GM23248 (cell line): ENCODE measurements at regions not wholly inside any gene's neighbourhood (a gene's known extent, or its start where the extent isn't known, plus 50 kb on each side); places are given as distances from the start of the nearest gene placed in this dataset.

Experiments
- DNase-seq: peaks from one replicate; pipeline ENCODE4 v3.0.0-alpha.2; 2015
- H2AFZ ChIP-seq: fragments of 200-600 bp; sonication (generic); 2 replicates; pipeline ENCODE4 v1.6.1; 2016; ENCODE audit warnings: antibody characterized with exemption
- H3F3A ChIP-seq: fragments of 200-600 bp; sonication (generic); 2 replicates; pipeline ENCODE4 v1.6.1; 2016; ENCODE audit warnings: mild to moderate bottlenecking, antibody characterized with exemption, mixed run types; ENCODE audit not compliant: insufficient read depth
- H3K27ac ChIP-seq: fragments of 200-600 bp; sonication (generic); 2 replicates; pipeline ENCODE4 v1.5.1; 2016; ENCODE audit warnings: mild to moderate bottlenecking
- H3K27me3 ChIP-seq: fragments of 200-600 bp; sonication (generic); replicated peaks from 2 replicates; pipeline ENCODE4 v1.6.1; 2016; ENCODE audit warnings: mild to moderate bottlenecking; ENCODE audit not compliant: insufficient read depth
- H3K36me3 ChIP-seq: fragments of 200-600 bp; sonication (generic); 2 replicates; pipeline ENCODE4 v1.6.1; 2016; ENCODE audit warnings: low read depth, mild to moderate bottlenecking
- H3K4me1 ChIP-seq: fragments of 200-600 bp; sonication (generic); 2 replicates; pipeline ENCODE4 v1.6.1; 2016; ENCODE audit warnings: mild to moderate bottlenecking; ENCODE audit not compliant: insufficient read depth
- H3K4me2 ChIP-seq: fragments of 200-600 bp; sonication (generic); one replicate; pipeline ENCODE4 v1.6.1; 2016; ENCODE audit warnings: mild to moderate bottlenecking; ENCODE audit not compliant: unreplicated experiment
- H3K4me3 ChIP-seq: fragments of 200-600 bp; sonication (generic); 2 replicates; pipeline ENCODE4 v1.5.1; 2016; ENCODE audit warnings: mild to moderate bottlenecking
- H3K79me2 ChIP-seq: fragments of 200-600 bp; sonication (generic); 2 replicates; pipeline ENCODE4 v1.6.1; 2016; ENCODE audit warnings: mild to moderate bottlenecking; ENCODE audit not compliant: insufficient read depth
- H3K9ac ChIP-seq: fragments of 200-600 bp; sonication (generic); 2 replicates; pipeline ENCODE4 v1.6.1; 2016; ENCODE audit warnings: mild to moderate bottlenecking
- H3K9me2 ChIP-seq: fragments of 200-600 bp; sonication (generic); 2 replicates; pipeline ENCODE4 v1.6.1; 2016; ENCODE audit warnings: mixed run types, mild to moderate bottlenecking, moderate library complexity; ENCODE audit not compliant: insufficient read depth
- H3K9me3 ChIP-seq: fragments of 200-600 bp; sonication (generic); one replicate; pipeline ENCODE4 v1.6.1; 2017; ENCODE audit warnings: low read depth
- H4K20me1 ChIP-seq: fragments of 200-600 bp; sonication (generic); 2 replicates; pipeline ENCODE4 v1.6.0; 2016; ENCODE audit not compliant: insufficient read depth
- EZH2 ChIP-seq: fragments of 200-600 bp; sonication (generic); IDR thresholded peaks from 2 replicates; pipeline ENCODE4 v1.6.1; 2018; ENCODE audit warnings: antibody characterized with exemption, mild to moderate bottlenecking; ENCODE audit not compliant: insufficient read depth, poor library complexity, severe bottlenecking
- EZH2phosphoT487 ChIP-seq: fragments of 200-600 bp; sonication (generic); IDR thresholded peaks from 2 replicates; pipeline ENCODE4 v1.6.1; 2018; ENCODE audit warnings: antibody characterized with exemption, moderate library complexity, mild to moderate bottlenecking, low read depth; ENCODE audit not compliant: insufficient read depth
- WGBS, 2 experiments: methylation state at CpG; one replicate each; pipeline ENCODE4 v1.1.6; 2015 to 2017; ENCODE audit warnings: low lambda C conversion rate in 2 of 2, low coverage in 1 of 2; ENCODE audit errors: missing lambda C conversion rate in 2 of 2; 5-methylcytosine and 5-hydroxymethylcytosine counted together
- in situ Hi-C: fragments of 300-500 bp; cut with MboI; formaldehyde crosslinking; loops from 2 replicates; pipeline ENCODE4 v1.15.0; 2020

DNA sequence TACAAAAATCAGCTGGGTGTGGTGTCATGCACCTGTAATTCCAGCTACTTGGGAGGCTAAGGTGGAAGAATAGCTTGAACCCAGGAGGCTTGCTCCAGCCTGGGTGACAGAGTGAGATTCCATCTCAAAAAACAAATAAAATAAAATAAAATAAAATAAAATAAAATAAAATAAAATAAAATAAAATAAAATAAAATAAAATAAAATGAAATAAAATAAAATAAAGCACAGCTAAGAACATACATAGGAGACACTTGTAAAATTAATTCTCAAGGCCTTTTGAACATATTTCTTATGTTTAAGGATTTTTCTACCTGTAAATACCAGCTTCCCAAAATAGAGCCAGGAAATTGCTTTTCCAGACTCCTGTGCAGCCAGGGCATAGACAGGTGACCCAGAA lies 703.0 kb downstream of the ZPLD1 start:
- Histone ChIP-seq H3K4me1 (no peaks in the 10 kb centered on the region), H3K27ac (no peak overlapping the region), H3K4me3 (no peak overlapping the region), H2AFZ (no peak overlapping the region), H3F3A (no peaks in the 10 kb centered on the region), H4K20me1 (no peaks in the 10 kb centered on the region), H3K9me2 (no peaks in the 10 kb centered on the region), H3K27me3 (no peaks in the 10 kb centered on the region), H3K79me2 (no peaks in the 10 kb centered on the region), H3K4me2 (no peak overlapping the region), H3K9me3 (no peaks in the 10 kb centered on the region), H3K9ac (no peak overlapping the region), H3K36me3 (no peaks in the 10 kb centered on the region)
- no peak for TF ChIP-seq EZH2phosphoT487
- TF ChIP-seq EZH2, result no peak
- DNase-seq, result no peak
- in situ Hi-C loops, result no loop called here

- no peaks in the 10 kb centered on the region for H3K79me2 ChIP-seq
- H3F3A ChIP-seq, result no peaks in the 10 kb centered on the region
- H3K36me3 ChIP-seq, result no peaks in the 10 kb centered on the region
- 25 to 48% methylated on average over 1 of the region's 1 CpG for WGBS, 2 experiments
- no peaks in the 10 kb centered on the region for H3K9me2 ChIP-seq
- no peak for DNase-seq
- H3K27me3 ChIP-seq, result no peaks in the 10 kb centered on the region
- no peaks in the 10 kb centered on the region for H3K4me1 ChIP-seq
- H3K9me3 ChIP-seq, result no peaks in the 10 kb centered on the region
- H2AFZ ChIP-seq, result no peak overlapping the region
- TF ChIP-seq EZH2phosphoT487, result no peak
- no peak for TF ChIP-seq EZH2
- in situ Hi-C loops, result no loop called here
- no peak overlapping the region for H3K9ac ChIP-seq
- H3K4me3 ChIP-seq, result no peak overlapping the region
- no peak overlapping the region for H3K27ac ChIP-seq
- H3K4me2 ChIP-seq, result no peak overlapping the region
- H4K20me1 ChIP-seq, result no peaks in the 10 kb centered on the region
Measured at GRCh38 chr3:103158183-103158582, 723.4 kb downstream of the ZPLD1 start.

DNA sequence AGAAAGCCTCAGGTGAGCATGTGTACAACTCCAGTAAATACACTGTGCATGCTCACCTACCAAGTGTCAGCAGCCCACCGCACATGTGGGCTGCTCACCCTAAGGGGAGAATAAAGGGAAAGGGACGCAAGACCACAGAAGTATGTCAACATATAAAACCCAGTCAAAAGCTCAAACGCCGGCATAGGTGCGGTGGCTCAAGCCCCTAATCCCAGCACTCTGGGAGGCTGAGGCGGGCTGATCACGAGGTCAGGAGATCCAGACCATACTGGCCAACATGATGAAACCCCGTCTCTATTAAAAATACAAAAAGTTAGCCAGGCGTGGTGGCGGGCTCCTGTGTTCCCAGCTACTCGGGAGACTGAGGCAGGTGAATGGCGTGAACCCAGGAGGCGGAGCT lies 732.1 kb downstream of the ZPLD1 start:
- TF ChIP-seq EZH2, result no peak
- TF ChIP-seq EZH2phosphoT487, result no peak
- Histone ChIP-seq H3K4me2 (no peak overlapping the region), H3F3A (no peaks in the 10 kb centered on the region), H3K9ac (no peak overlapping the region), H3K79me2 (no peaks in the 10 kb centered on the region), H3K36me3 (no peaks in the 10 kb centered on the region), H4K20me1 (no peaks in the 10 kb centered on the region), H3K9me3 (no peaks in the 10 kb centered on the region), H3K27ac (no peak overlapping the region), H2AFZ (no peak overlapping the region), H3K27me3 (no peaks in the 10 kb centered on the region), H3K9me2 (no peaks in the 10 kb centered on the region), H3K4me3 (no peak overlapping the region), H3K4me1 (no peaks in the 10 kb centered on the region)
- in situ Hi-C loops, result no loop called here
- 63 to 76% methylated on average over 13 of the region's 13 CpGs for WGBS, 2 experiments
- no peak for DNase-seq

DNA sequence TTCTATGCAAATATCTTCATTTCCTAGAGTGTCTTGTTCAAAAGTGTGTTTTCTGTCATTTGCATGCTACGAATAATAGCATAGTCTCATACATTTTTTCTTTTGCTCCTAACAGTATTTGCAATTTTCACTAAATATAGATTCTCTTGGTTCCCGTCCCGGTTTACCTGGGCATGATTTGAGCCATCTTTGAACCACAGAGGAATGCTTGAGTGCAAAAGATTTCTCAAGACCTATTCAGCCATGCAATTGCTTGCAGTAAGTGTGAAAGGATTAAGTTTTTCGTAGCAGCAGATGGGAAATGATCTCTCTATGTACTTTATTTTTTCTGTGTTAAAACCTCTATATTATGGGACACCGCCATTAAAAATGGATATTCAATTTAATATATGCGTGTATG lies 733.0 kb downstream of the ZPLD1 start:
- Histone ChIP-seq H3K4me1 (no peaks in the 10 kb centered on the region), H3K9me3 (no peaks in the 10 kb centered on the region), H3K27me3 (no peaks in the 10 kb centered on the region), H3K4me2 (no peak overlapping the region), H3K4me3 (no peak overlapping the region), H3K36me3 (no peaks in the 10 kb centered on the region), H2AFZ (no peak overlapping the region), H3K9me2 (no peaks in the 10 kb centered on the region), H3K9ac (no peak overlapping the region), H3K79me2 (no peaks in the 10 kb centered on the region), H4K20me1 (no peaks in the 10 kb centered on the region), H3F3A (no peaks in the 10 kb centered on the region), H3K27ac (no peak overlapping the region)
- 32 to 33% methylated on average over 6 of the region's 6 CpGs for WGBS, 2 experiments
- TF ChIP-seq EZH2 (no peak), EZH2phosphoT487 (no peak)
- DNase-seq, result no peak
- in situ Hi-C loops, result no loop called here

DNA sequence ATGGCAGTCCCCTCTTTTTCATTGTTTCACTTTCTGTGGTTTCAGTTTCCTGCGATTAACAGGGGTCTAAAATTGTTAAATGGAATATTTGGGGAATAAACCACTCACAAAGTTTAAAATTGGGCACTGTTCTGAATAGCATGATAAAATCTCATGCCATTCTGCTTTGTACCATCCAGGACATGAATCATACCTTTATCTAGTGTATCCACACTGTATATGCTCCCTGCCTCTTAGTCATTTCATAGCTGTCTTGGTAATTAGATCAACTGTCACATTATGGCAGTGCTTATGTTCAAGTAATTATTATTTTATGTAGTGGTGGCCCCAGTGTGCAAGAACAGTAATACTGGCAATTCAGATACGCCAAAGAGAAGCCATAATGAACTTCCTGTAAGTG lies 734.5 kb downstream of the ZPLD1 start:
- no peaks in the 10 kb centered on the region for H3K27me3 ChIP-seq
- H3K4me1 ChIP-seq, result no peaks in the 10 kb centered on the region
- H3K79me2 ChIP-seq, result no peaks in the 10 kb centered on the region
- WGBS, 2 experiments, result 16 to 18% methylated on average over 2 of the region's 2 CpGs
- H2AFZ ChIP-seq, result no peak overlapping the region
- no peaks in the 10 kb centered on the region for H3K36me3 ChIP-seq
- no peak overlapping the region for H3K9ac ChIP-seq
- no peak overlapping the region for H3K4me2 ChIP-seq
- no peak overlapping the region for H3K27ac ChIP-seq
- no peaks in the 10 kb centered on the region for H4K20me1 ChIP-seq
- H3F3A ChIP-seq, result no peaks in the 10 kb centered on the region
- no peak for DNase-seq
- no peaks in the 10 kb centered on the region for H3K9me2 ChIP-seq
- TF ChIP-seq EZH2 (no peak), EZH2phosphoT487 (no peak)
- no peaks in the 10 kb centered on the region for H3K9me3 ChIP-seq
- H3K4me3 ChIP-seq, result no peak overlapping the region
- in situ Hi-C loops, result no loop called here
